ENCODE measurements at regions not wholly inside any gene's neighbourhood (a gene's known extent, or its start where the extent isn't known, plus 50 kb on each side); places are given as distances from the start of the nearest gene placed in this dataset.

GRCh38 chr20:52490711-52491430 lies 299.3 kb upstream of the ZFP64 start:
- no peak for DNase-seq (ENCODE audit: low read depth in 2 of 2)

GRCh38 chr20:52484438-52484837 lies 292.9 kb upstream of the ZFP64 start:
- no peak for DNase-seq (ENCODE audit: low read depth in 2 of 2)

- DNase-seq (ENCODE audit: low read depth in 2 of 2): no peak
Measured at GRCh38 chr20:52483382-52483781, 291.8 kb upstream of the ZFP64 start.

- no peak for DNase-seq (ENCODE audit: low read depth in 2 of 2)
Measured at GRCh38 chr20:52482044-52482443, 290.5 kb upstream of the ZFP64 start.

- no peak for DNase-seq (ENCODE audit: low read depth in 2 of 2)
Measured at GRCh38 chr20:52481443-52481842, 289.9 kb upstream of the ZFP64 start.

GRCh38 chr20:52476074-52476750 lies 284.6 kb upstream of the ZFP64 start:
- DNase-seq (ENCODE audit: low read depth in 2 of 2): no peak

GRCh38 chr20:52473186-52473585 lies 281.6 kb upstream of the ZFP64 start:
- DNase-seq (ENCODE audit: low read depth in 2 of 2): no peak

GRCh38 chr20:52470561-52470960 lies 279.0 kb upstream of the ZFP64 start:
- no peak for DNase-seq (ENCODE audit: low read depth in 2 of 2)

GRCh38 chr20:52469128-52469527 lies 277.5 kb upstream of the ZFP64 start:
- no peak for DNase-seq (ENCODE audit: low read depth in 2 of 2)

- DNase-seq (ENCODE audit: low read depth in 2 of 2): no peak
Measured at GRCh38 chr20:52465991-52466390, 274.4 kb upstream of the ZFP64 start.

GRCh38 chr20:52461582-52461981 lies 270.0 kb upstream of the ZFP64 start:
- no peak for DNase-seq (ENCODE audit: low read depth in 2 of 2)

GRCh38 chr20:52459150-52459549 lies 267.6 kb upstream of the ZFP64 start:
- DNase-seq (ENCODE audit: low read depth in 2 of 2): no peak

- no peak for DNase-seq (ENCODE audit: low read depth in 2 of 2)
Measured at GRCh38 chr20:52457826-52458225, 266.2 kb upstream of the ZFP64 start.

- no peak for DNase-seq (ENCODE audit: low read depth in 2 of 2)
Measured at GRCh38 chr20:52454660-52455059, 263.1 kb upstream of the ZFP64 start.

- no peak for DNase-seq (ENCODE audit: low read depth in 2 of 2)
Measured at GRCh38 chr20:52448513-52449232, 257.1 kb upstream of the ZFP64 start.

- DNase-seq (ENCODE audit: low read depth in 2 of 2): no peak
Measured at GRCh38 chr20:52447225-52447551, 255.6 kb upstream of the ZFP64 start.

- no peak for DNase-seq (ENCODE audit: low read depth in 2 of 2)
Measured at GRCh38 chr20:52446421-52447224, 255.0 kb upstream of the ZFP64 start.

- DNase-seq (ENCODE audit: low read depth in 2 of 2): no peak
Measured at GRCh38 chr20:52444455-52444854, 252.9 kb upstream of the ZFP64 start.

- DNase-seq (ENCODE audit: low read depth in 2 of 2): no peak
Measured at GRCh38 chr20:52443874-52444273, 252.3 kb upstream of the ZFP64 start.

- DNase-seq (ENCODE audit: low read depth in 2 of 2): no peak
Measured at GRCh38 chr20:52441710-52442109, 250.1 kb upstream of the ZFP64 start.

- DNase-seq (ENCODE audit: low read depth in 2 of 2): no peak
Measured at GRCh38 chr20:52439375-52439774, 247.8 kb upstream of the ZFP64 start.

- no peak for DNase-seq (ENCODE audit: low read depth in 2 of 2)
Measured at GRCh38 chr20:52438326-52438963, 246.9 kb upstream of the ZFP64 start.

Data from stimulated activated CD8-positive, alpha-beta memory T cell treated with anti-CD3 and anti-CD28 coated beads, Interleukin-2, amount 100 ng/mL, for 48 hours (primary cell).